ENCODE measurements at regions not wholly inside any gene's neighbourhood (a gene's known extent, or its start where the extent isn't known, plus 50 kb on each side); places are given as distances from the start of the nearest gene placed in this dataset.

GRCh38 chr10:84901885-84902284 lies 573.5 kb downstream of the CCSER2 start:
- Mint-ChIP-seq H3K9me3 (ENCODE audit: low read depth, unreplicated experiment) (no peaks in the 10 kb centered on the region), H3K27ac (ENCODE audit: unreplicated experiment) (no peak overlapping the region), H3K36me3 (ENCODE audit: insufficient read depth, unreplicated experiment) (no peaks in the 10 kb centered on the region), H3K27me3 (ENCODE audit: unreplicated experiment) (peaks cover 30% of the 10 kb centered on the region), H3K4me3 (ENCODE audit: low read depth, unreplicated experiment) (no peak overlapping the region), H3K4me1 (ENCODE audit: low read depth, unreplicated experiment) (no peaks in the 10 kb centered on the region)
- CTCF ChIA-PET: no interaction called here
- no peak for DNase-seq
- no TSS peak for BruUV-seq (replicated peaks)
- intact Hi-C loops (cut with micrococcal nuclease; ENCODE audit: unreplicated experiment): no loop called here
- no peak for TF ChIP-seq CTCF (IDR thresholded peaks at IDR 0.05; ENCODE audit: unreplicated experiment)

GRCh38 chr10:84902553-84902952 lies 574.2 kb downstream of the CCSER2 start:
- Mint-ChIP-seq H3K4me3 (ENCODE audit: low read depth, unreplicated experiment) (no peak overlapping the region), H3K9me3 (ENCODE audit: low read depth, unreplicated experiment) (no peaks in the 10 kb centered on the region), H3K4me1 (ENCODE audit: low read depth, unreplicated experiment) (no peaks in the 10 kb centered on the region), H3K36me3 (ENCODE audit: insufficient read depth, unreplicated experiment) (no peaks in the 10 kb centered on the region), H3K27ac (ENCODE audit: unreplicated experiment) (no peak overlapping the region), H3K27me3 (ENCODE audit: unreplicated experiment) (peaks cover 30% of the 10 kb centered on the region)
- intact Hi-C loops (cut with micrococcal nuclease; ENCODE audit: unreplicated experiment): no loop called here
- CTCF ChIA-PET: no interaction called here
- DNase-seq: no peak
- no TSS peak for BruUV-seq (replicated peaks)
- no peak for TF ChIP-seq CTCF (IDR thresholded peaks at IDR 0.05; ENCODE audit: unreplicated experiment)

- Mint-ChIP-seq H3K27ac (ENCODE audit: unreplicated experiment) (no peak overlapping the region), H3K4me3 (ENCODE audit: low read depth, unreplicated experiment) (no peak overlapping the region), H3K9me3 (ENCODE audit: low read depth, unreplicated experiment) (no peaks in the 10 kb centered on the region), H3K4me1 (ENCODE audit: low read depth, unreplicated experiment) (no peaks in the 10 kb centered on the region), H3K27me3 (ENCODE audit: unreplicated experiment) (peaks cover 30% of the 10 kb centered on the region), H3K36me3 (ENCODE audit: insufficient read depth, unreplicated experiment) (no peaks in the 10 kb centered on the region)
- DNase-seq: no peak
- BruUV-seq (replicated peaks): no TSS peak
- CTCF ChIA-PET: no interaction called here
- intact Hi-C loops (cut with micrococcal nuclease; ENCODE audit: unreplicated experiment): no loop called here
- TF ChIP-seq CTCF (IDR thresholded peaks at IDR 0.05; ENCODE audit: unreplicated experiment): no peak
These were observed 574.9 kb downstream of the CCSER2 start for GRCh38 chr10:84903320-84903719.

- CTCF ChIA-PET: no interaction called here
- Mint-ChIP-seq H3K4me1 (ENCODE audit: low read depth, unreplicated experiment) (no peaks in the 10 kb centered on the region), H3K36me3 (ENCODE audit: insufficient read depth, unreplicated experiment) (no peaks in the 10 kb centered on the region), H3K9me3 (ENCODE audit: low read depth, unreplicated experiment) (no peaks in the 10 kb centered on the region), H3K4me3 (ENCODE audit: low read depth, unreplicated experiment) (no peak overlapping the region), H3K27me3 (ENCODE audit: unreplicated experiment) (peaks cover 15% of the 10 kb centered on the region), H3K27ac (ENCODE audit: unreplicated experiment) (no peak overlapping the region)
- intact Hi-C loops (cut with micrococcal nuclease; ENCODE audit: unreplicated experiment): no loop called here
- BruUV-seq (replicated peaks): no TSS peak
- TF ChIP-seq CTCF (IDR thresholded peaks at IDR 0.05; ENCODE audit: unreplicated experiment): no peak
- no peak for DNase-seq
These were observed 579.1 kb downstream of the CCSER2 start for GRCh38 chr10:84907461-84908009.
